ENCODE measurements at regions not wholly inside any gene's neighbourhood (a gene's known extent, or its start where the extent isn't known, plus 50 kb on each side); places are given as distances from the start of the nearest gene placed in this dataset.

- TF ChIP-seq CTCF (IDR thresholded peaks at IDR 0.05), result no peak
- TF ChIP-seq EZH2 (IDR thresholded peaks at IDR 0.05; ENCODE audit: borderline replicate concordance, insufficient read depth, low read depth, low read length, poor library complexity, severe bottlenecking), result no peak
Observed at GRCh38 chr12:128004383-128004938, 262.5 kb upstream of the TMEM132C start.

Measured in B cell (primary cell).